ENCODE measurements at regions not wholly inside any gene's neighbourhood (a gene's known extent, or its start where the extent isn't known, plus 50 kb on each side); places are given as distances from the start of the nearest gene placed in this dataset.
A peak's percentile ranks its signal among the peaks of the same experiment; 100 is the strongest.

GRCh38 chr20:59491884-59492283 lies 112.5 kb upstream of the PHACTR3 start:
- no peak for DNase-seq

GRCh38 chr20:59493926-59494325 lies 110.4 kb upstream of the PHACTR3 start:
- TF ChIP-seq, protein P1, sequence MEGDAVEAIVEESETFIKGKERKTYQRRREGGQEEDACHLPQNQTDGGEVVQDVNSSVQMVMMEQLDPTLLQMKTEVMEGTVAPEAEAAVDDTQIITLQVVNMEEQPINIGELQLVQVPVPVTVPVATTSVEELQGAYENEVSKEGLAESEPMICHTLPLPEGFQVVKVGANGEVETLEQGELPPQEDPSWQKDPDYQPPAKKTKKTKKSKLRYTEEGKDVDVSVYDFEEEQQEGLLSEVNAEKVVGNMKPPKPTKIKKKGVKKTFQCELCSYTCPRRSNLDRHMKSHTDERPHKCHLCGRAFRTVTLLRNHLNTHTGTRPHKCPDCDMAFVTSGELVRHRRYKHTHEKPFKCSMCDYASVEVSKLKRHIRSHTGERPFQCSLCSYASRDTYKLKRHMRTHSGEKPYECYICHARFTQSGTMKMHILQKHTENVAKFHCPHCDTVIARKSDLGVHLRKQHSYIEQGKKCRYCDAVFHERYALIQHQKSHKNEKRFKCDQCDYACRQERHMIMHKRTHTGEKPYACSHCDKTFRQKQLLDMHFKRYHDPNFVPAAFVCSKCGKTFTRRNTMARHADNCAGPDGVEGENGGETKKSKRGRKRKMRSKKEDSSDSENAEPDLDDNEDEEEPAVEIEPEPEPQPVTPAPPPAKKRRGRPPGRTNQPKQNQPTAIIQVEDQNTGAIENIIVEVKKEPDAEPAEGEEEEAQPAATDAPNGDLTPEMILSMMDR (IDR thresholded peaks at IDR 0.05) = no peak
- TF ChIP-seq POLR2A (IDR thresholded peaks at IDR 0.05) = no peak
- intact Hi-C loops (cut with DNase I; ENCODE audit: low total_unique reads) = no loop called here
- H3K36me3 ChIP-seq = no peaks in the 10 kb centered on the region
- DNase-seq = no peak
- no peak overlapping the region for H3K4me3 ChIP-seq
- no peaks in the 10 kb centered on the region for H3K4me1 ChIP-seq
- H3K27me3 ChIP-seq = no peaks in the 10 kb centered on the region
- no peaks in the 10 kb centered on the region for H3K9me3 ChIP-seq
- H3K27ac ChIP-seq = no peak overlapping the region

More at GRCh38 chr20:59491884-59492283, 112.5 kb upstream of the PHACTR3 start:
- no peak for TF ChIP-seq POLR2A (IDR thresholded peaks at IDR 0.05)
- TF ChIP-seq, protein P1 (IDR thresholded peaks at IDR 0.05) = no peak
- intact Hi-C loops (cut with DNase I; ENCODE audit: low total_unique reads) = no loop called here
- no peaks in the 10 kb centered on the region for H3K4me1 ChIP-seq
- no peaks in the 10 kb centered on the region for H3K9me3 ChIP-seq
- H3K4me3 ChIP-seq = no peak overlapping the region
- no peaks in the 10 kb centered on the region for H3K36me3 ChIP-seq
- no peak overlapping the region for H3K27ac ChIP-seq
- no peaks in the 10 kb centered on the region for H3K27me3 ChIP-seq

DNA sequence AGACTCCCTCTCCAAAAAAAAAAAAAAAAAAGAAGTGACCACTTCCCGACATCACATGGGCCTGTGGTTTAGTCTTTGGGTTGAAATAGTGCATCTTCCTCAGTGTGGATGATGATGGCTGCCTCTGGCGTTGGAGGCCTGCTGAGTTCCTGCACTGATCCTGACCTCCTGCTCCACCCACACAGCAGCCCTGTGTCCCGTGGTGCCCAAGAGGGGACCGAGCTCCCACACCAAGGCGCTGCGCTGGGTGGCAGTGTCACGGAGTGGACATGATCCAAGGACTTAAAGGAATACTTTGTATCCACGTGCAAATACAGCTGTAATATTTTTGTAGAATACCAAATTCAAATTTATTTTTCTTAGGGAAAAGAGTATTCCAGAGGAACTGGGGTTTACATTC lies 109.2 kb upstream of the PHACTR3 start:
- no peaks in the 10 kb centered on the region for H3K9me3 ChIP-seq
- H3K4me1 ChIP-seq = no peaks in the 10 kb centered on the region
- intact Hi-C loops (cut with DNase I; ENCODE audit: low total_unique reads) = no loop called here
- H3K36me3 ChIP-seq = no peaks in the 10 kb centered on the region
- TF ChIP-seq POLR2A (IDR thresholded peaks at IDR 0.05) = no peak
- TF ChIP-seq, protein P1 (IDR thresholded peaks at IDR 0.05) = no peak
- no peak overlapping the region for H3K27ac ChIP-seq
- DNase-seq = no peak
- H3K4me3 ChIP-seq = no peak overlapping the region
- H3K27me3 ChIP-seq = no peaks in the 10 kb centered on the region

GRCh38 chr20:59495894-59496510 lies 108.3 kb upstream of the PHACTR3 start:
- Histone ChIP-seq H3K4me3 (no peak overlapping the region), H3K27me3 (no peaks in the 10 kb centered on the region), H3K36me3 (no peaks in the 10 kb centered on the region), H3K27ac (no peak overlapping the region), H3K9me3 (no peaks in the 10 kb centered on the region), H3K4me1 (no peaks in the 10 kb centered on the region)
- DNase-seq = peak; percentile 25 to 37
- TF ChIP-seq, protein P1 (IDR thresholded peaks at IDR 0.05) = peak; percentile 55 to 63 (median 58)
- TF ChIP-seq POLR2A (IDR thresholded peaks at IDR 0.05) = no peak
- intact Hi-C loops (cut with DNase I; ENCODE audit: low total_unique reads) = no loop called here

GRCh38 chr20:59498291-59498690 lies 106.0 kb upstream of the PHACTR3 start:
- intact Hi-C loops (cut with DNase I; ENCODE audit: low total_unique reads) = no loop called here
- Histone ChIP-seq H3K27ac (no peak overlapping the region), H3K36me3 (no peaks in the 10 kb centered on the region), H3K9me3 (no peaks in the 10 kb centered on the region), H3K4me1 (no peaks in the 10 kb centered on the region), H3K27me3 (no peaks in the 10 kb centered on the region), H3K4me3 (no peak overlapping the region)
- no peak for DNase-seq
- no peak for TF ChIP-seq POLR2A (IDR thresholded peaks at IDR 0.05)
- TF ChIP-seq, protein P1 (IDR thresholded peaks at IDR 0.05) = no peak
